GM12873 (cell line): ENCODE measurements at regions not wholly inside any gene's neighbourhood (a gene's known extent, or its start where the extent isn't known, plus 50 kb on each side); places are given as distances from the start of the nearest gene placed in this dataset.

Source experiments
- TF ChIP-seq, protein P1 (sequence below): IDR thresholded peaks from 2 replicates; pipeline ENCODE4 v1.5.1; 2012; ENCODE audit warnings: low read depth, mild to moderate bottlenecking, moderate library complexity, low read length, control low read depth; ENCODE audit not compliant: insufficient read depth; ENCODE audit errors: missing control alignments

DNA sequence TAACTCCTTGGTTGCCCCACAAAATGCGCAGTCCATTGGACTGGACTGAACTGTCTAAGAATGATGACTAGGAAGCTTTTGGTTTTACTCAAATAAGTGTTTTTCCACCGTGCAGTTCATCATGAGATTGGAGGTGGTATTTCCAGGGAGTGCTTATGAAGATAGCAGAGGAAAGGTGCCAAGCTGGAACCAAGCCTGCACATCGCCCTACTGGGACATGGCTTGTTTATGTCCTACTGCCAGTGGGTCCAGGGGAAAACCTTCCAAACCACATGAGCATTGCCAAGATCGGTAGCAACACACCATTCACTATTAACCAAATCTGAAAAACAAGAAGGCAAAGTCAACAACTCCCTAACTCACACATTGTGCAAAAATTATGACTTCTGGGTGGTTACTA, 54.7 kb upstream of the DSCAM start:
- TF ChIP-seq, protein P1, sequence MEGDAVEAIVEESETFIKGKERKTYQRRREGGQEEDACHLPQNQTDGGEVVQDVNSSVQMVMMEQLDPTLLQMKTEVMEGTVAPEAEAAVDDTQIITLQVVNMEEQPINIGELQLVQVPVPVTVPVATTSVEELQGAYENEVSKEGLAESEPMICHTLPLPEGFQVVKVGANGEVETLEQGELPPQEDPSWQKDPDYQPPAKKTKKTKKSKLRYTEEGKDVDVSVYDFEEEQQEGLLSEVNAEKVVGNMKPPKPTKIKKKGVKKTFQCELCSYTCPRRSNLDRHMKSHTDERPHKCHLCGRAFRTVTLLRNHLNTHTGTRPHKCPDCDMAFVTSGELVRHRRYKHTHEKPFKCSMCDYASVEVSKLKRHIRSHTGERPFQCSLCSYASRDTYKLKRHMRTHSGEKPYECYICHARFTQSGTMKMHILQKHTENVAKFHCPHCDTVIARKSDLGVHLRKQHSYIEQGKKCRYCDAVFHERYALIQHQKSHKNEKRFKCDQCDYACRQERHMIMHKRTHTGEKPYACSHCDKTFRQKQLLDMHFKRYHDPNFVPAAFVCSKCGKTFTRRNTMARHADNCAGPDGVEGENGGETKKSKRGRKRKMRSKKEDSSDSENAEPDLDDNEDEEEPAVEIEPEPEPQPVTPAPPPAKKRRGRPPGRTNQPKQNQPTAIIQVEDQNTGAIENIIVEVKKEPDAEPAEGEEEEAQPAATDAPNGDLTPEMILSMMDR, result no peak

DNA sequence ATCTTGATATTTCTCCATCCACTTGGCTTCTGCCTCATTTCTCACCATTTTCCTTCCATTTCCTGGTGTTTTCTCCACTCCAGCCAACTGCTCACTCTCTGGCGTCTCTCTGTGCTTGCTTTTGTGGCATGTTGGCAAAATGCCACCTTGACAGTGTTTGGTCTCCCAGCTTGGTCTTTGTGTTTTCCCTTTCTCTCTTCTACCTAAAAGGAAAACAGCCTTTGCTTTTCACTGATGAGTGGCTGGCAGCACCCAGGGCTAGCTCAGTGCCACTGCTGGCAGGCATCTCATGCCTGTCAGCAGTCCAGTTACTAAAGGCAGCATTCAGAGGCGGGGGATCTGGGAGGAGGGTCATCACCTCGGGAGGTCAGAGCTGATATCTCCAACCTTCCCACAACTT, 55.3 kb upstream of the DSCAM start:
- TF ChIP-seq, protein P1, result no peak

DNA sequence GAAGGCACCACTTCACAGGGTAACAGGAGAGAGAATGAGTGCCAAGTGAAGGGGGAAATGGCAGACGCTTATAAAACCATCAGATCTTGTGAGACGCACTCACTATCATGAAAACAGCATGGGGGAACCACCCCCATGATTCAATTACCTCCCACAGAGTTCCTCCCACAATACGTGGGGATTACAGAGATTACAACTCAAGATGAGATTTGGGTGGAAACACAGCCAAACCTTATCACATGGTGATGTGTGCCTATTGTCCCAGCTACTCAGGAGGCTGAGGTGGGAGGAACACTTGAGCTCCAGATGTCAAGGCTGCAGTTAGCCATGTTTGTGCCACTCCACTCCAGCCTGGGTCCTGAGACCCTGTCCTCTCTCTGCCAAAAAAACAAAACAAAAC, 56.0 kb upstream of the DSCAM start:
- TF ChIP-seq, protein P1, result no peak

DNA sequence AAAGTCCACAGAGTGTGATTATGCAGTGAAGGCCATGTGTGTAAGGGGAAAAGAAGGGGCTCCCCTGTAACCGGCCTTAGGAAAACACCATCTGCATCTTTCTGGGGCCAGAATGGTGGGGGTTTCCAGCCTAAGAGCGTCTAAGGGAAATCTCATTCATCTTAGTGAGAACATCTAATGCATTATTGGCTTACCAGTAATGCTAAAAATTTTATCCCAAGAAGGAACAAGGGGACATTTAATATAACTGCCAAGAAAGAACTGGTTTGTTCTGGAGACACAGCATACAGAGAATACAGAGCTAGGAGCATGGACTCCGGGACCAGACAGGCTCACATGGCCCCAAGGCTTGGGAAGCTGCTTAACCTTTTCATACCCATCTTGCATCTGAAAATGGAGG, 58.3 kb upstream of the DSCAM start:
- TF ChIP-seq, protein P1, result no peak

DNA sequence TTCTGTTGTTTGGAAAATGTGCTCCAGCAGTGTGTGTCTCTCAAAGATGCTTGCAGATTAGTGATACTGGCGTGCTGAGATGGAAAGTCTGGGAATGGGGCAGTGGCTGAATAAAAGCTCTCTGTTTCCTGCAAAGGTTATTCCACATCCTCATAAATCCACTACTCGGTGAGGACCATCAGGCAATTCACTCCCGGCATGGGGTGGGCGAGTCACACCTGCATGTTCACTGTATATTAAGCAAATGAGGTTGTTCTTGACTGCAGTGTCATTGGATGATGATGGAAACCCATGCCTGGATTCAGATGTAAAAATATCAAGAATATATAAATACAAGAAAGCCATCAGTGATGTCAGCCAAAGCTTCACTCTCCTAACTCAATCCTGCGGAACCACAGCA, 65.4 kb upstream of the DSCAM start:
- TF ChIP-seq, protein P1, result no peak

DNA sequence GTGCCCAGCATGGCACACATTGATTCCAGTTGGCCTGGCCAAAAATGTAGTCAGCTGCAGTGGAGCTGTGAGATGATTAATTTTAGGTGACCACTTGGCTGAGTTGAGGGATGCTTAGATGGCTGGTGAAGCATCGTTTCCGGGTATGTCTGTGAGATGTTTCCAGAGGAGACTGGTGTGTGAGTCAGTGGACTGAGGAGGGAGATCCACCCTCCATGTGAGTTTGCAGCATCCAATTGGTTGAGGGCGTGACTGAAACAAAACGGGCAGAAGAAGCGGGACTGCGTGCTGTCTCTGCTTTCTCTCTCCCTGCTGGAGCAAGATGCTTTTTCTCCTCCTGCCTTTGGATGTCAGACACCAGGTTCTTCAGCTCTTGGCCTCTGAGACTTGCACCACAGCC, 68.2 kb upstream of the DSCAM start:
- TF ChIP-seq, protein P1, result no peak

DNA sequence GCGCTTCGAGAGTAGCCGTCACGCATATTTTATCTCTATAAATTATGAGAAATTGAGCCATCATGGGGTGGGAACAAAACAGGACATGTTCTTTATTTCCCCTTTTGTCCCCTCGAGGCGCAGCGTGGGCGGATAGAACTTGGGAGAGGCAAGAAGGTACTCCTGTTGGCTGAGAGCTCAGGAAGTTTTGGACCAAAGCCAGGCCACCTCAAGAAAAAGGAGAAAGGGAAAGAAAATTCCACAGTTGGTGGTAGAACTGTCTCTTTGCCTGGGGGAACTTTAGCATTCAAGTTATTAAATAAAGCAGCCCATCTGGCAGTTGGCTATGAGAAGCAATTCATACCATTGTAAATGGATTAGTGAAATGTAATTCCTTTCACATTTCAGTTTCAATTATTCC, 76.4 kb upstream of the DSCAM start:
- TF ChIP-seq, protein P1, result no peak
